ENCODE measurements at regions not wholly inside any gene's neighbourhood (a gene's known extent, or its start where the extent isn't known, plus 50 kb on each side); places are given as distances from the start of the nearest gene placed in this dataset.
"Not testable (repeated sequence)": the region's sequence is repeated elsewhere in the genome, so short reads cannot be mapped to it uniquely, and the experiment has no call there.

DNA sequence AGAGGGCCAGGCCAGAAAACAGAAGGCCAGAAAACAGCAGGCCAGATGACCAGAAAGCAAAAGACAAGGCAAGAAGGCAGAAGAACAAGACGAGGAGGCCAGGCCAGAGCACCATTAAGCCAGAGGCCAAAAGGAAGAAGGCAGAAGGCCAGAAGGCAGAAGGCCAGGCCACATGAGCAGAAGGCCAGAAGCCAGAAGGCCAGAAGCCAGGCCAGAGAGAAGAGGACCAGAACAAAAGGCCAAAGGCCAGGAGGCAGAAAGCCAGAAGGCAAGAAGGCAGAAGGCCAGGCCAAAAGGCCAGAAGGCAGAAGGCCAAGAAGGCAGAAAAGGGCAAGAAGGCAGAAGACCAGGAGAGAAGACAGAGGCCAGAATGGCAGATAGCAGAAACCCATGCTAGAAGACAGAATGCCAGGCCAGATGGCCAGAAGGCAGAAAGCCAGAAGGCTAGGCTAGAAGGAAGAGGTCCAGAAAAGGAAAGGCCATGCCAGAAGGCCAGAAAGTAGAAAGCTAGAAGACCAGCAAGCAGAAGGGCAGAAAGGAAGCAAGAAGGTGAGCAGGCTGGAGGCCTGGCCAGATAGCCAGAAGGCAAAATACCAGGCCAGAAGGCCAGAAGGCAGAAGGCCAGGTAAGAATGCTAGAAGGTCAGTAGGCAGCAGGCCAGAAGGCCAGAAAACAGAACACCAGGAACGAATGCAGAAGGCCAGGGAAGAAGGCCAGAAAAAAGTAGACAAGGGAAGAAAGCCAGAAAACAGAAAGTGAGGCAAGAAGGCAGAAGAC, 187.6 kb downstream of the TUBA3C start:
- no peak for DNase-seq

GRCh38 chr13:18992791-18993190, 188.8 kb downstream of the TUBA3C start:
- DNase-seq: peak in 1 of 2 experiments; percentile 34

GRCh38 chr13:18991060-18991459, 190.6 kb downstream of the TUBA3C start:
- no peak for DNase-seq

DNA sequence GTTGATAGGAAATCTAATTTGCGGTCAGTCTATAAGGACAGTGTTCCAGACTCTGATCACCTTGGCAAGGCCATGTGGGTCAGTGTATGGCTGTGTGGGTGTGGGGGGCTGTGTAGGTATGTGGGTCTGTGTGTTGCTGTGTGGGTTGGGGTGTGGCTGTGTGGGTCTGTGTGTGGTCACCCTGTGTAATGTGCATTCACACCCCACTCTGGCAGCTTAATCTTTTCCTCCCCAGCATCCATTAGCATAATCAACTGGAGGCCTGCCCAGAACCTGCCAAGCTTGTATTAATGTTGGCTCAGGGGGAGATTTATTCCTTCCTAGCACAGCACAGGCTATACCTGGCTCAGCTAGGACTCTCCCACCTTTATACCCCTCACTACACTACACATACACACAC, 203.2 kb downstream of the TUBA3C start:
- no peak for DNase-seq

DNA sequence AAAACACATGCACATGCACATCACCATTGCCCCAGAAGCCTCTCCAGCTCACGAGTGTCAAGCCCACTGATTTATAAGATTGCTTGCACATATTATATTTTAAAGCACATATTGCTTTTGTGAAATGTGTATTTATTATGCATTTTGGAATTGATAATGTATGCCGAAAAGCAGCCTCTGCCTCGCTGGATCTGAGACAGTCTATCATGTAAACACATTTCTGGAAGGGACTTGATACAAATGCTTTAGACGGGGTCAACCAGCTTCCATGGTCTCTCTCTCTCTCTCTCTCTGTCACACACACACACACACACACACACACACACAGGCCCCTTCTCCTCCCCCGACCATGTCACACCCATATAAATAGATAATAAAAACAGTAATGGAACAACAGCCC, 203.8 kb downstream of the TUBA3C start:
- no peak for DNase-seq

DNA sequence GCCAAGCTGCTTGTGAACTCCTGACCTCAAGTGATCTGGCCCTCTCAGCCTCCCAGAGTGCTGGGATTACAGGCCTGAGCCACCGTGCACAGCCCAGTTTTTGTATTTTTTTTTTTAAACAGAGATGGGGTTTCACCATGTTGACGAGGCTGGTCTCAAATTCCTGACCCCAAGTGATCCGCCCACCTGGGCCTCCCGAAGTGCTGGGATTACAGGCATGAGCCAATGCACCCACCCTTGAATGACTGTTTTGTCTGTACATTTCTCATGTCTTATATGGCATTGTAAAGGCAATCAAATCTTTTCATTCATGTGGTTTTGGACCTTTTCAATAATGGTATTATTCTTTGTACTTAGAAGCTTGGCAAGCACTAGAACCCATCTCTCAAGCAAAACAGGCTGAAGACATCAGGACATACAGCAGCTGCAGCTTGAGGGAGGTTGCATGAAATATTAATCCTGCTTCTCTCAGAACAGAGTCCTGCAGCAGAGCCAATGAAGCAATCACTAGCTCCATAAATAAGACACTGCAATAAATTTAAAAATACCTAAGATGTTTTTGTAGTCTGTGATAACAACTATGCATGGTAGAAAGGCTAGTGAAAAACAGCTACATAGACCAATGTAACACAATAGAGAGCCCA, 209.9 kb downstream of the TUBA3C start:
- no peak for DNase-seq

- DNase-seq: no peak
Observed at GRCh38 chr13:18965347-18965855, 216.2 kb downstream of the TUBA3C start.

GRCh38 chr13:18964942-18965341, 216.7 kb downstream of the TUBA3C start:
- no peak for DNase-seq

DNA sequence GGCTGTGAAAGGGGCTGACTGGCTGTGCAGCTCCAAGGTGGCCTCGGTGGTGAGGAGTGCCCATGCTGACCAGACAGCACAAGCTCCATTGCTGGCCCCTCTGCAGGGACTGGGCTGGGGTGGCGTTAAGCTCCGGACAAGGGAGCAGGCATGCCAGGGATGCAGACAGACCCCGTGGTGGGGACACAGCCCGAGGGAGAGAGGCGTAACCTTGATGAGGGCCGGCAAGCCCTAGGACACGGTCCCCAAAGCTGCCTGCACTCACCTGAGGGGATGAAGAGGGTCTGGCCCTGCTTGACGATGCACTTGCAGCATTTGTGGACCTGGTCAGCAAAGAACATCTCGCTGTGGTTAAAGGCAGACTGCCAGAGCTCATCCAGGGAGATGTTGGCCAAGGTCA, 217.9 kb downstream of the TUBA3C start:
- not testable (repeated sequence) for DNase-seq

DNA sequence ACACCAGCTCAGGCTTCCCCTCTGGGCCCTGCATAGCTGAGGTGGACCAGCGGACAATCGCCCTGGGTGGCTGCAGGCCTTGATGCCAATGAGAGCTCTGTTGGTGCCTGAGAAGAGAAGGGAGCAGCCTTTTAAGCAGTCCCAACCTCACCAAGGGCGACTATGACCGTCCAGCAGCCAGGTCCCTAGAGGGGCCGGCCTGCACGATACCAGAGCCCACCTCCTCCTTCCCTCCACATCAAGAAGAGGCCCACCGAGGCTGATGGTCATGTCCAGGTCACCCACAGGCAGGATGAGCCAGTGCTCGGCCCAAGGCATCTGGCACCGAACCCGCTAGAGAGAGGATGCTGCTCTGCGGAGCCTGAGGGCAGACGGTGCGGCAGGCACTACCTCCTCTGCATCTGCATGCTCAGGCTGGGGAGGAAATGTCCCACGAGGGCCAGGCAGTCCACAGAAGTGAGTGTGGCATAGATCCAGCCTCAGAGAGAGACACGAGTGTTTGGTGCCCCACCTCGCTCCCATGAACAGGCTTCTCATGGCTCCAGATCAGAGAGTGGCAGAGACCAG, 219.4 kb downstream of the TUBA3C start:
- no peak for DNase-seq

DNA sequence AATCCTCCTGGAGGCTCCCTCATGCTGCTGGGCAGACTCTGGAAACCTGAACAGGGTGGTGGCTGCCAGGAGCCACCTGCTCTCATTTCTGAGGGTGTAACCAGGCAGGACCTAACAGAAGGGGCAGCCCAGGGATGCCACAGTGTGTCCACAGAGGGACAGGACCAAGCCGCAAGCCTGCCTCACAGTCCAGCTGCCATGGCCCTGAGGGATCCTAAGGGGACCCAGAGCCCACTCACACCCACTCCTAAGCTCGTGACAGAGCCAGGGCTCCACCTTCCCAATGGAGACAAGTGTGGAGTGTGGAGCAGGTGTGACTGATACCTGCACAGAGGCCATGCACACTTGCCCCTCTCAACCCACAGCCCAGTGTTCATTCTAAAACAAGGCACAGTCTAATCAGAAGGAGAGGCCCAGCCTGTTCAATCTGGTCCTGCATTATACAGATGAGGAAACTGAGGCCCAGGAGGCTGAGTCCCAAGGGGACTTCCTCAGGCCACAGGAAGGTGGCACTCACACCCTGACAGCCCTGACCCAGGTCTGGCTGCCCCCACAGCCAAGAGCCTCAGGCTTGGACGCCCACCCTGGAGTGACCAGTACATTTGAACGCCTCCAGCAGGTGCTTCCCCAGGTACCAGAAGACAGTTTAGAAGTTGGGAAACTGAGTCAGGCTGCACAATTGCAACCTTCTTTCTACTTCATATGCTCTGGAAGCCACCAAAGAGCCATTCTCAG, 220.1 kb downstream of the TUBA3C start:
- no peak for DNase-seq

GRCh38 chr13:18960637-18961227, 220.9 kb downstream of the TUBA3C start:
- no peak for DNase-seq

GRCh38 chr13:18959996-18960395, 221.6 kb downstream of the TUBA3C start:
- no peak for DNase-seq

- no peak for DNase-seq
Observed at GRCh38 chr13:18959229-18959628, 222.4 kb downstream of the TUBA3C start.

DNA sequence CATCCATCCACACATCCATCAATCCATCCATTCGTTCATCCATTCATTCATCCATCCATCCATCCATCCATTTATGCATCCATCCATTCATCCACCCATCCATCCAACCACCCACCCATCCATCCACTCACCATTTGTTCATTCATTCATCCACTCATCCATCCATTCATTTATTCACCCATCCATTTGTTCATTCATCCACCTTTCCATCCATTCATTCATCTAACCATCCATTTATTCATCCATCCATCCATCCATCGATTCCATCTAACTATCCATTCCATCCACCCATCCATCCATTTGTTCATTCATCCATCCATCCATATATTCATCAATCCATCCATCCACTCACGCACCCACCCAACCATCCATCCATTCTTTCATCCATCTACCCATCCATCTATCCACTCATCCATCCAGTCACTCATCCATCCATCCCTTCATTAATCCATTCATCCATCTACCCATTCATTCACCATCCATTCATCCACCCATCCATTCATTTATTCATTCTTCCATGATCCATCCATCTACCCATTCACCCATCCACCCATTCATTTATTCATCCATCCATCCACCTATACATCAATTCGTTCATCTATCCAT, 225.0 kb downstream of the TUBA3C start:
- no peak for DNase-seq

- DNase-seq: no peak
Observed at GRCh38 chr13:18954254-18954653, 227.4 kb downstream of the TUBA3C start.

DNA sequence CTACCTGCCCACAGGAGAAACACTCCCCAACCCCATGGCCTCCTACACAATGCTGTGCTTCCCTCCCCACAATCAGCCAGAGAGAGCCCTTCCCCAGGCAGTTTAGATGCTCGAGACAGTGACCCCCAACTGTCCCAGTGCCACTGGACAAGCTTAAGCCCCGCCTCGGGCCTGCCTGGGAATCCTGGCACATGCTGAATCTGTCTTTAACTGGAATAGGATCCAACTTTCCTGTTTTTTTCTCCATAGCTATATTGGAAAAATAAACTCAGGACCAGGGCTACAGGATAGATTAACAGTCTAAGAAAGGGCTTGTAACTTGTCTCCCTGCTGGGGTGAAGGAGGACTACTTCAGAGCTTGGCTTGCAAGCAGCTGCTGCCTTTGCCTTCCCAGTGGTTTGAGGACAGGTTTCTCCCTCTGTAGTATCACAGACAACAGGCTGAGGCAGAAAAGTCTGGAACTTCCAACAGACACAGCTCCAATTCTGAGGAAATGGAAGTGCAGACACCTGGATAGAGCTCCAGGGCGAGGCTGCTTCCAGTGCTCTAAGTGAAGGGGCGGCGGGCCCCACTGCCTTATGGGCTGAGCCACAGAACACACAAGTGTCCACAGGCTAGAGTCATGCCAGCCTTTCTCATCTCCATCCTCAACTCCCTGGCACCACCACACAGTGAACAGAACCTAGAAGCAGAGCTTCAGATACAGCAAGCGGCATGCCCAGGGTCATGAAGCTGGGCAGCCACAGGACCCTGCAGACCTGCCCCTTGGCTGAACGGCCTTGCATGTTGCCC, 228.3 kb downstream of the TUBA3C start:
- DNase-seq: no peak

DNA sequence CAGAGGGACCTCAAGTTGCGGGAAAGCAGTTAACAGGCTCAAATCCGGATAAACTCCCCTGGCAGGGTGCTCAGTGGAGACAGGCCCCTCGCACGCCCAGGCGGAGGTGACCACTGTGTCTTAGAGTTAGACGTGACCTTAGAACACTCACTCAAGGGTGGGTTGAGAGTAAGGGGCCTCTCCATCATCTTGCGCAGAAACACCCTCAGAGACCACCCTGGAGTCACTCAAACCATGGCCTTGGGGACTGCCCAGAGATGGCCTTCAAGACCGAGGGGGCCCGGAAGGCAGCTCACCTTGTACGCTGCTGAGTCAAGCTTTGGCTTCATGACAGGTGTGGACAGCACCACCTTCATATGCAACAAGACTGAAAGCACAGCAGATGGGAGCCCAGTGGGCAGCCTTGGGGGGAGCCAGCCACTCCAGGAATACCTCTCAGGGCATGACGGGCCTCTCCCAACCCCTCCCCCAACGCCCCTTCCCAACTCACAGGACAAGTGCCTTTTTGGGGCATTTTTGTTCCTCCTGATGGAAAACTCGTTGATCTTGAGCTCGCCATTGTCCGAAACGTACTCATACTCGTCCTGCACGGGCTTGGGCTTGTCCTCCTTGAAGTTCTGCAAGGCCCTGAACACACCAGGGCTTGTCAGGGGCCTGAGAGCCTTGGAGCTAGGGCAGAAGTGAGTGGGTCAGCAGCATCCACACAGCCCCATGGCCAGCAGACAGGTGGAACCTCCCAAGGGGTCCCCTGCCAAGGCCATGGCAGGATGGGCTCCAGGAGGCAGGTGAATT, 229.2 kb downstream of the TUBA3C start:
- no peak for DNase-seq

DNA sequence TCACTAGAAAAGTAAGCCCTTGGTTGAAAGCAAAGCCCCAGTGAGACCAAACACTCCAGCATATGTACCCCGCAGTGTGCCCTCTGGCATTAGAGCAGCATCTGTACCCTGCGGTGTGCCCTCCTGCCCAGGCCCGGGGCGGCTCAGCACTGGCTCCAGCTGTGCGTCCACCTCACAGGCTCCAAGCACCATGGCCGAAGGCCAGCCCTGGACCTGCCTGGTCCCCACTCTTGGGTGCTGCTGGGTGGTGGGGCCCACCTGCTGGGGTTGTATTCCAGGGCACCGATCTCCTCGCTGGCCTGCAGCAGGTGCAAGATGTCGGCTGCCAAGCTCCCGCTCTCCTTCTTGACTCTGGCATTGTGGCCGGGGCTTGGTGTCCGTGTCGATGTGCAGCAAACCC, 230.2 kb downstream of the TUBA3C start:
- no peak for DNase-seq

GRCh38 chr13:18949970-18950369, 231.7 kb downstream of the TUBA3C start:
- no peak for DNase-seq

DNA sequence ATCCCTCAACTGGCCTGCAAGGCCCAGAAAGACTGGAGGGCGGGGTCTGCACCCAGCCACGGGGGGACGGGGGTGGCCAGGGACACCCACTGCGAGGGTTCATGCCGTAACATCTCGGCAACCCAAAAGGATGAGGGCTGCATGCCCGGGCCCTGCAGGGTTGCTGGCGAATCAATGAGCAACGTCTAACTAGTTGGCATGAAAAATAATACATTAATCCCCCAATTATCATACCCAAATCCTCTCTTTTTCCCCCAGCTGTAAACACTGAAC, 232.2 kb downstream of the TUBA3C start:
- no peak for DNase-seq

Data from NCI-H446 (cell line).